GM10266 (cell line): ENCODE measurements at regions not wholly inside any gene's neighbourhood (a gene's known extent, or its start where the extent isn't known, plus 50 kb on each side); places are given as distances from the start of the nearest gene placed in this dataset.

Source experiments
- DNase-seq: peaks from one replicate; pipeline ENCODE4 v3.0.0; 2012; ENCODE audit errors: extremely low spot score
- TF ChIP-seq, protein P1 (sequence below): IDR thresholded peaks from 2 replicates; pipeline ENCODE4 v1.5.1; 2012; ENCODE audit warnings: mild to moderate bottlenecking, low read depth; ENCODE audit not compliant: control insufficient read depth, insufficient read depth; ENCODE audit errors: missing control alignments

DNA sequence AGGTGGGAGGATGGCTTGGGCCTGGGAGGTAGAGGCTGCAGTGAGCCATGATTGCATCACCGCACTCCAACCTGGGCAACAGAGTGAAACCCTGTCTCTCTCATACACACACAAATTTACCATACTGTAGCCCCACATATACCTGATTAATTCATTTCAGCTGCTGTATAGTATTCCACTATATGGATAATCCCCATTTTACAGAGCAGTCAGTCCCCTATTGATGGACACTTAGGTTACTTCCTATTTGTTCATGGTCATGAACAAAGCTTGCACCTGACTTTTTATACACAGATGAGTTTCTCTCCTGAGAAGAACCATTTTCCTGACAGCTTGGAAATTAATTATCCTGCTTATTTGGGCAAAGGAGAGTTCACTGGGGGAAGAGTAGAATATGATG lies 59.2 kb downstream of the EMX2 start:
- no peak for DNase-seq
- TF ChIP-seq, protein P1, sequence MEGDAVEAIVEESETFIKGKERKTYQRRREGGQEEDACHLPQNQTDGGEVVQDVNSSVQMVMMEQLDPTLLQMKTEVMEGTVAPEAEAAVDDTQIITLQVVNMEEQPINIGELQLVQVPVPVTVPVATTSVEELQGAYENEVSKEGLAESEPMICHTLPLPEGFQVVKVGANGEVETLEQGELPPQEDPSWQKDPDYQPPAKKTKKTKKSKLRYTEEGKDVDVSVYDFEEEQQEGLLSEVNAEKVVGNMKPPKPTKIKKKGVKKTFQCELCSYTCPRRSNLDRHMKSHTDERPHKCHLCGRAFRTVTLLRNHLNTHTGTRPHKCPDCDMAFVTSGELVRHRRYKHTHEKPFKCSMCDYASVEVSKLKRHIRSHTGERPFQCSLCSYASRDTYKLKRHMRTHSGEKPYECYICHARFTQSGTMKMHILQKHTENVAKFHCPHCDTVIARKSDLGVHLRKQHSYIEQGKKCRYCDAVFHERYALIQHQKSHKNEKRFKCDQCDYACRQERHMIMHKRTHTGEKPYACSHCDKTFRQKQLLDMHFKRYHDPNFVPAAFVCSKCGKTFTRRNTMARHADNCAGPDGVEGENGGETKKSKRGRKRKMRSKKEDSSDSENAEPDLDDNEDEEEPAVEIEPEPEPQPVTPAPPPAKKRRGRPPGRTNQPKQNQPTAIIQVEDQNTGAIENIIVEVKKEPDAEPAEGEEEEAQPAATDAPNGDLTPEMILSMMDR: no peak

DNA sequence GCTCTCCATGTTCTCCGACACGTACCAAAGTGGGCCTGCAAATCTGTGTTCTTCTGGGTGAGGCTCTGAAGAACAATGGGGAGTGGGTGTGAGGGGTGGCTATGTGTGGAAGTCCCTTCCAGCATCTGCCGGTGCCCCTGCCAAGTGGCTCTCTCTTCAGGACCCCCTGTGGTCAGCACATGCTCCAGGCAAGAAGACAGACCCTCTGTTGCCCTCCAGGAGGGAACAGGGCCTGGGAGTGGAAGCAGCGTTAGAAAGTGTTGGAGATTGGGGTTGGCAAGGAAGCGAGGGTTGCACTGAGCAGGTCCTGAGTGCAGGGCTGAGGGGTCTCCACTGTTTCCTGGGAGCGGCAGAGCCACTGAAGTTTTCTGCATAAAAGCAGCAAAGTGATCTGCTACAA lies 60.5 kb downstream of the EMX2 start:
- DNase-seq: no peak
- TF ChIP-seq, protein P1: no peak

DNA sequence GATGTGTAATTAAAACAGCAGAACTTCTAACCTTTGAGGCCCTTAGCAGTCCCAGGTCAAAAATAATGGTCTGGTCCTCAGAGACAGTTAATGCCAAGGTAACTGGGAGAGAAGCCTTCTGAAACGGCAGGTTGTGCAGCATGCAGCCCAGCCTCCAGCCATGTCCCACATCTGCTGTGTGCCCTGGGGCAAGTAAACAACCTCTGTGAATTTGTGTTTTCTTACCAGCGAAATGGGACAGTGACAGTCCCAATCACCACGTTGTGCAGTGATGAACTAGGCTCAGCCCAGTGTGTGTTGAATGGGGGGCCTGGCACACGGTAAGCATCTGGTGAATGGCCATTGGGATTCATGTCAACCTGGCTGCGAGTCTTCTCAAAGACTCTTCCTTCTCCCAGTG lies 61.2 kb downstream of the EMX2 start:
- TF ChIP-seq, protein P1: no peak

DNA sequence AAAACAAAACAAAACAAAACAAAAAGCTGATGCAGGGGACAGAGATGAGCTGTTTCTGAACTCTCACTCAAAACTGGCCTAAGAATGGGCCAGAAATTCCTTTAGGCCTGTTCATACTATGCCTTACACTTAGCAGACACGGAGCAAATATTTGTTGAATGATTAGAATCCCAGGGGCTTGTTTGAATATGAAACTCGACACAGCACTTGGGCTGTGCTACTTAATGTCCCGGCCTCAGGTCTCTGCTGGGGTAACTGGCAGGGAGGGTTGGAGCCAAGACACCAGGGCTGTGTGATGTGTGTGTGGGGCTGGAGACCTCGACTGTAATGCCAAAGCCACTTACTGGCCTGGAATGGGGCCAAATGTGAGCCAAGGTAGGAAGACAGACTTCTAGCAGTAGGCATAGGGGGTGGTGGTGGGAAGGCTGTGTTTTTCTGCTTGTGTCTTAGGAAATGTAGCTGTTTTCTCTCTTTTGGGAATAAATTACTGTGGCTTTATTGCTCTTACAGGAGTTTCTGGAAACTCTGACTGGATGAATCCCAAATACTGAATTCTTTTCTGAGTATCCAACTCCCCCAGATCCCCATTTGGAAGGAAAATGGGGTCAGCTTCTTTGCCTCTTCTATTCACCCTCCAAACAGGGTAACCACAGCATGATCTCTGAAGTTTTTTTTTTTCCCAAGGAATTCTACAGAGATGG lies 66.7 kb downstream of the EMX2 start:
- no peak for DNase-seq
- TF ChIP-seq, protein P1: no peak

More for the DNA sequence above, 61.2 kb downstream of the EMX2 start:
- DNase-seq: no peak

DNA sequence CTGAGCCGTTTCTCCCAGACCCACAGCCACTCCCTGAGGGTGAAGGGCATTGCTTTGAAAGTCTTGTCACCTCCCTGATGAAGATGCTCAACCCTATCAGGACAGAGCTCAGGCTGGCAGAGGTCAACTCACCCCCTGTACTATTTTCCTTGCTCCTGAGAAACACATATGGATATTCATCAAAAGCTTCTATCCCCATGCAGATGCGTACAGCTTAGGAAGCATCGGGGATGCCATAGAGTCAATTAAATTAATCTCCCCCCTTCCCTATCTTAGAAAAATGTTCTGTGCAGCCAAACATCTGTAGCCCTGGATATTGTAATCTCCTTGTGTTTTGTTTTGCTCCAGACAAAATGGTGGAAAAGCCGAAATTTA lies 67.2 kb downstream of the EMX2 start:
- TF ChIP-seq, protein P1: no peak
- no peak for DNase-seq

- TF ChIP-seq, protein P1: no peak
- no peak for DNase-seq
Measured at GRCh38 chr10:117610321-117610720, 67.8 kb downstream of the EMX2 start.

DNA sequence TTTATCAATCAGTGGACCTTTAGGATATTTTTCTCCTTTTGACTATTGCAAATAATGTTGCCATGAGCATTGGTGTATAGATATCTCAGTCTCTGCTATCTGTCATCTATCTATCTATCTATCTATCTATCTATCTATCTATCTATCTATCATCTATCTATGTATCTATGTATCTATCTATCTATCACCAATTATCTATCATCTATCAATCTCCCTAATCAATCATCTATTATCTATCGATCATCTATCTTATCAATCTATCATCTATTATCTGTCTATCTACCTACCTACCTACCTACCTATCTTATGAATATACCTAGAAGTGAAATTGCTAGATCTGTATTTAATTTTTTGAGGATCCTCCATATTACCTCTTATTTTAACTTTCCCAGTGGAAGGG lies 69.6 kb downstream of the EMX2 start:
- no peak for DNase-seq

More for the DNA sequence above, 69.6 kb downstream of the EMX2 start:
- TF ChIP-seq, protein P1: no peak
